Transverse colon (tissue), 4 donors: ENCODE measurements at regions not wholly inside any gene's neighbourhood (a gene's known extent, or its start where the extent isn't known, plus 50 kb on each side); places are given as distances from the start of the nearest gene placed in this dataset.

Source experiments
- DNase-seq: peaks from one replicate; pipeline ENCODE4 v3.0.0-alpha.2; 2019
- H3K27ac ChIP-seq, 4 donors: fragments of 200-600 bp; sonication (generic); 2 replicates each; pipeline ENCODE4 v1.5.1; 2016 to 2018; ENCODE audit warnings: inconsistent platforms in 4 of 4
- H3K27me3 ChIP-seq: fragments of 200-600 bp; sonication (generic); 2 replicates; pipeline ENCODE4 v1.5.1; 2017; ENCODE audit warnings: inconsistent platforms
- H3K36me3 ChIP-seq, 4 donors: fragments of 200-600 bp; sonication (generic); 2 replicates each; pipeline ENCODE4 v1.5.1; 2017 to 2019; ENCODE audit warnings: inconsistent platforms in 4 of 4
- H3K4me1 ChIP-seq, 4 donors: fragments of 200-600 bp; sonication (generic); 2 replicates each; pipeline ENCODE4 v1.5.1; 2017 to 2020; ENCODE audit warnings: inconsistent platforms in 4 of 4
- H3K4me3 ChIP-seq, 4 donors: fragments of 200-600 bp; sonication (generic); 1 replicate in 1 of 4; 2 replicates in 3 of 4; pipeline versions ENCODE4 v1.5.1 to v1.6.1; 2017 to 2019; ENCODE audit warnings: inconsistent platforms in 4 of 4
- H3K9me3 ChIP-seq, 2 donors: fragments of 200-600 bp; sonication (generic); 2 replicates each; pipeline ENCODE4 v1.5.1; 2017 to 2019; ENCODE audit warnings: inconsistent platforms in 2 of 2
- CTCF ChIP-seq, 5 experiments: fragments of 200-600 bp in 3 of 5; fragments of 450-650 bp in 2 of 5; sonication (generic) in 3 of 5; IDR thresholded peaks; 1 replicate in 2 of 5; 2 replicates in 3 of 5; pipeline ENCODE4 v1.5.1; 2016 to 2017; ENCODE audit warnings: antibody characterized with exemption in 5 of 5, inconsistent platforms in 3 of 5, mild to moderate bottlenecking in 2 of 5, moderate library complexity in 1 of 5
- EP300 ChIP-seq: sonication (generic); formaldehyde crosslinking; IDR thresholded peaks from one replicate; pipeline ENCODE4 v1.6.1; 2017; ENCODE audit warnings: antibody characterized with exemption, low read depth
- POLR2A ChIP-seq: fragments of 450-650 bp; IDR thresholded peaks from one replicate; pipeline ENCODE4 v1.6.1; 2016; ENCODE audit warnings: antibody characterized with exemption, mild to moderate bottlenecking, moderate library complexity
- POLR2AphosphoS5 ChIP-seq, 3 donors: sonication (generic); formaldehyde crosslinking; IDR thresholded peaks; one replicate each; pipeline ENCODE4 v1.6.1; 2016; ENCODE audit warnings: antibody characterized with exemption in 3 of 3
- WGBS, 2 donors: methylation state at CpG; one replicate each; pipeline ENCODE4 v1.1.5; 2018; ENCODE audit warnings: low coverage in 1 of 2; 5-methylcytosine and 5-hydroxymethylcytosine counted together
- in situ Hi-C, 4 donors: fragments of 200-750 bp; cut with MboI; loops; one replicate each; pipeline versions ENCODE4 v1.15.0 to v1.15.1; 2017; ENCODE audit warnings: low sequenced_read_pairs in 3 of 4, low pct_ligation_motif_present in 1 of 4, low pct_unique_long_range_greater_than_20kb in 1 of 4
- intact Hi-C: fragments of 100-400 bp; cut with DNase I; formaldehyde crosslinking; loops from one replicate; pipeline ENCODE4 v1.15.1; 2023; ENCODE audit warnings: low total_unique reads

GRCh38 chr3:59210260-59210659 is 160.4 kb upstream of the CFAP20DC start:
- Histone ChIP-seq H3K36me3 (no peaks in the 10 kb centered on the region), H3K4me1 (peaks cover 0 to 4% (median 0%) of the 10 kb centered on the region in 4 donors), H3K9me3 (no peaks in the 10 kb centered on the region), H3K27ac (no peak overlapping the region), H3K4me3 (no peak overlapping the region), H3K27me3 (no peaks in the 10 kb centered on the region)
- intact Hi-C loops: no loop called here
- no peak for TF ChIP-seq CTCF (IDR thresholded peaks at IDR 0.05)
- TF ChIP-seq POLR2A: no peak
- no peak for TF ChIP-seq EP300
- TF ChIP-seq POLR2AphosphoS5 (IDR thresholded peaks at IDR 0.05): no peak
- WGBS, 2 donors: 35 to 39% methylated on average over 2 of the region's 2 CpGs
- DNase-seq: no peak
- in situ Hi-C loops: loop anchor here in 3 of 4 donors (25.0 kb wide), 1 partner anchor 652 kb away; no protein-coding TSS in a partner anchor

- no peak for DNase-seq
- intact Hi-C loops (no loop called here), in situ Hi-C loops (no loop called here)
- H3K4me1 ChIP-seq: peaks cover 0 to 6% (median 0%) of the 10 kb centered on the region in 4 donors
- no peaks in the 10 kb centered on the region for H3K9me3 ChIP-seq
- no peak overlapping the region for H3K4me3 ChIP-seq
- H3K27ac ChIP-seq: no peak overlapping the region
- no peaks in the 10 kb centered on the region for H3K27me3 ChIP-seq
- H3K36me3 ChIP-seq: no peaks in the 10 kb centered on the region
- TF ChIP-seq POLR2A (no peak), CTCF (IDR thresholded peaks at IDR 0.05) (no peak), EP300 (no peak), POLR2AphosphoS5 (IDR thresholded peaks at IDR 0.05) (no peak)
Observed at GRCh38 chr3:59192473-59192872, 142.6 kb upstream of the CFAP20DC start.

- H3K4me1 ChIP-seq: peaks cover 0 to 6% (median 0%) of the 10 kb centered on the region in 4 donors
- 83 to 84% methylated on average over 2 of the region's 2 CpGs for WGBS, 2 donors
Observed at GRCh38 chr3:59191651-59192050, 141.8 kb upstream of the CFAP20DC start.

GRCh38 chr3:59189939-59190338 is 140.1 kb upstream of the CFAP20DC start:
- Histone ChIP-seq H3K9me3 (no peaks in the 10 kb centered on the region), H3K27me3 (no peaks in the 10 kb centered on the region), H3K4me3 (no peak overlapping the region), H3K27ac (no peak overlapping the region), H3K4me1 (peaks cover 0 to 6% (median 0%) of the 10 kb centered on the region in 4 donors), H3K36me3 (no peaks in the 10 kb centered on the region)
- in situ Hi-C loops (no loop called here), intact Hi-C loops (no loop called here)
- WGBS, 2 donors: 61% methylated on average over 5 of the region's 5 CpGs; no CpG with 5 or more reads in 1 of the 2 donors
- DNase-seq: no peak
- TF ChIP-seq EP300 (no peak), POLR2A (no peak), CTCF (IDR thresholded peaks at IDR 0.05) (no peak), POLR2AphosphoS5 (IDR thresholded peaks at IDR 0.05) (no peak)

More at GRCh38 chr3:59191651-59192050, 141.8 kb upstream of the CFAP20DC start:
- Histone ChIP-seq H3K36me3 (no peaks in the 10 kb centered on the region), H3K4me3 (no peak overlapping the region), H3K27ac (no peak overlapping the region), H3K9me3 (no peaks in the 10 kb centered on the region), H3K27me3 (no peaks in the 10 kb centered on the region)
- in situ Hi-C loops (no loop called here), intact Hi-C loops (no loop called here)
- no peak for DNase-seq
- TF ChIP-seq POLR2A (no peak), EP300 (no peak)

- WGBS, 2 donors: 81% methylated on average over 4 of the region's 4 CpGs; no CpG with 5 or more reads in 1 of the 2 donors
- DNase-seq: peak; percentile 10
- intact Hi-C loops: no loop called here
- H3K4me1 ChIP-seq: peaks cover 0 to 6% (median 0%) of the 10 kb centered on the region in 4 donors
- no peak overlapping the region for H3K4me3 ChIP-seq
- H3K36me3 ChIP-seq: no peaks in the 10 kb centered on the region
- TF ChIP-seq POLR2A: no peak
- TF ChIP-seq POLR2AphosphoS5 (IDR thresholded peaks at IDR 0.05): no peak
- no peak for TF ChIP-seq EP300
- TF ChIP-seq CTCF (IDR thresholded peaks at IDR 0.05): no peak
- no peak overlapping the region for H3K27ac ChIP-seq
- H3K27me3 ChIP-seq: no peaks in the 10 kb centered on the region
- in situ Hi-C loops: no loop called here
- no peaks in the 10 kb centered on the region for H3K9me3 ChIP-seq
Observed at GRCh38 chr3:59189526-59189925, 139.7 kb upstream of the CFAP20DC start.
